ENCODE measurements at regions not wholly inside any gene's neighbourhood (a gene's known extent, or its start where the extent isn't known, plus 50 kb on each side); places are given as distances from the start of the nearest gene placed in this dataset.

GRCh38 chr14:85084344-85084743, 445.6 kb upstream of the FLRT2 start:
- intact Hi-C loops (cut with DNase I; ENCODE audit: low total_unique reads): no loop called here
- TF ChIP-seq POLR2A (IDR thresholded peaks at IDR 0.05) (no peak), POLR2AphosphoS5 (IDR thresholded peaks at IDR 0.05) (no peak), EP300 (IDR thresholded peaks at IDR 0.05; ENCODE audit: low read depth) (no peak), CTCF (IDR thresholded peaks at IDR 0.05) (no peak)
- 67 to 100% methylated on average over 1 of the region's 1 CpG for whole genome bisulfite sequencing, 2 donors (ENCODE audit: low coverage in 1 of 2)

GRCh38 chr14:85085981-85086380, 444.0 kb upstream of the FLRT2 start:
- Histone ChIP-seq H3K4me3 (no peak overlapping the region), H3K4me1 (no peaks in the 10 kb centered on the region), H3K27me3 (no peaks in the 10 kb centered on the region), H3K36me3 (no peaks in the 10 kb centered on the region), H3K9me3 (no peaks in the 10 kb centered on the region), H3K27ac (no peak overlapping the region)
- DNase-seq: no peak
- in situ Hi-C loops (cut with MboI; ENCODE audit: low pct_ligation_motif_present in 1 of 4, low pct_unique_long_range_greater_than_20kb in 1 of 4, low sequenced_read_pairs in 3 of 4) (no loop called here), intact Hi-C loops (cut with DNase I; ENCODE audit: low total_unique reads) (no loop called here)
- no peak for TF ChIP-seq CTCF (IDR thresholded peaks at IDR 0.05)
- no peak for TF ChIP-seq EP300 (IDR thresholded peaks at IDR 0.05; ENCODE audit: low read depth)

More at GRCh38 chr14:85084344-85084743, 445.6 kb upstream of the FLRT2 start:
- no peaks in the 10 kb centered on the region for H3K9me3 ChIP-seq
- H3K27ac ChIP-seq: no peak overlapping the region
- no peak overlapping the region for H3K4me3 ChIP-seq
- no peaks in the 10 kb centered on the region for H3K27me3 ChIP-seq
- in situ Hi-C loops (cut with MboI; ENCODE audit: low pct_ligation_motif_present in 1 of 4, low pct_unique_long_range_greater_than_20kb in 1 of 4, low sequenced_read_pairs in 3 of 4): no loop called here
- H3K4me1 ChIP-seq: no peaks in the 10 kb centered on the region
- H3K36me3 ChIP-seq: no peaks in the 10 kb centered on the region
- DNase-seq: no peak

- Histone ChIP-seq H3K36me3 (no peaks in the 10 kb centered on the region), H3K9me3 (no peaks in the 10 kb centered on the region), H3K27ac (no peak overlapping the region), H3K27me3 (no peaks in the 10 kb centered on the region), H3K4me3 (no peak overlapping the region), H3K4me1 (no peaks in the 10 kb centered on the region)
- 50 to 64% methylated on average over 2 of the region's 2 CpGs for WGBS, 2 donors (ENCODE audit: low coverage in 1 of 2)
- in situ Hi-C loops (cut with MboI; ENCODE audit: low pct_ligation_motif_present in 1 of 4, low pct_unique_long_range_greater_than_20kb in 1 of 4, low sequenced_read_pairs in 3 of 4) (no loop called here), intact Hi-C loops (cut with DNase I; ENCODE audit: low total_unique reads) (no loop called here)
- TF ChIP-seq POLR2AphosphoS5 (IDR thresholded peaks at IDR 0.05): no peak
- no peak for TF ChIP-seq CTCF (IDR thresholded peaks at IDR 0.05)
- no peak for TF ChIP-seq EP300 (IDR thresholded peaks at IDR 0.05; ENCODE audit: low read depth)
- no peak for TF ChIP-seq POLR2A (IDR thresholded peaks at IDR 0.05)
- DNase-seq: no peak
Measured at GRCh38 chr14:85087201-85087600, 442.7 kb upstream of the FLRT2 start.

- Histone ChIP-seq H3K36me3 (no peaks in the 10 kb centered on the region), H3K9me3 (no peaks in the 10 kb centered on the region), H3K4me3 (no peak overlapping the region), H3K27ac (no peak overlapping the region), H3K4me1 (no peaks in the 10 kb centered on the region), H3K27me3 (no peaks in the 10 kb centered on the region)
- 58 to 83% methylated on average over 1 to 2 of the region's 2 CpGs for WGBS, 2 donors (ENCODE audit: low coverage in 1 of 2)
- DNase-seq: no peak
- in situ Hi-C loops (cut with MboI; ENCODE audit: low pct_ligation_motif_present in 1 of 4, low pct_unique_long_range_greater_than_20kb in 1 of 4, low sequenced_read_pairs in 3 of 4): no loop called here
- intact Hi-C loops (cut with DNase I; ENCODE audit: low total_unique reads): no loop called here
- no peak for TF ChIP-seq EP300 (IDR thresholded peaks at IDR 0.05; ENCODE audit: low read depth)
- no peak for TF ChIP-seq CTCF (IDR thresholded peaks at IDR 0.05)
- TF ChIP-seq POLR2AphosphoS5 (IDR thresholded peaks at IDR 0.05): no peak
- no peak for TF ChIP-seq POLR2A (IDR thresholded peaks at IDR 0.05)
Measured at GRCh38 chr14:85088192-85088591, 441.8 kb upstream of the FLRT2 start.

Measured in transverse colon (tissue), 4 donors.